Body of pancreas (tissue), 4 donors: ENCODE measurements at regions not wholly inside any gene's neighbourhood (a gene's known extent, or its start where the extent isn't known, plus 50 kb on each side); places are given as distances from the start of the nearest gene placed in this dataset.

Source experiments
- CTCF ChIP-seq, 7 experiments: fragments of 450-650 bp in 4 of 7; fragments of 200-600 bp in 3 of 7; sonication (generic) in 3 of 7; IDR thresholded peaks; one replicate each; pipeline ENCODE4 v1.5.1; 2016 to 2019; ENCODE audit warnings: antibody characterized with exemption in 7 of 7
- POLR2A ChIP-seq, 3 donors: fragments of 450-650 bp; IDR thresholded peaks; one replicate each; pipeline ENCODE4 v1.6.1; 2016; ENCODE audit warnings: antibody characterized with exemption in 3 of 3, mild to moderate bottlenecking in 2 of 3

DNA sequence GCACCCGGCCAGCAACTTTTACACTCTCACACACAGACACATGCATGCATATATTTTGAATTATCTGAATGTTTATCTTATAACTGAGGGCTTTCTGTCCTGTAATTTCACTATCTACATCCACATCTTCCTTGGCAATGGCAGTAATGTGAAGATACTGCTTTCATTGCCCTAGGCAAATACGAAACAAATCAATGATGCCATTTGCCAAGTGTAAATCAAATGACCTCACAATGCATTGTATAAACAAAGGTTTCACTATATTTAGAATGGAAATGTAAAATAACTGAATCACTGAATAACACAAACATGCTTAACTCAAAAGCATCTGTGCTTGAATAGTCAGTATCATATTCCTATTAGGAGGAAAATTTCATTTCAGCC is 455.6 kb downstream of the TBL1XR1 start:
- TF ChIP-seq CTCF (IDR thresholded peaks at IDR 0.05) (no peak), POLR2A (IDR thresholded peaks at IDR 0.05) (no peak)
